GM23338 (cell line): ENCODE measurements at regions not wholly inside any gene's neighbourhood (a gene's known extent, or its start where the extent isn't known, plus 50 kb on each side); places are given as distances from the start of the nearest gene placed in this dataset.
A peak's percentile ranks its signal among the peaks of the same experiment; 100 is the strongest.

Experiments
- ATAC-seq: fragments of 200-7000 bp; cut with Tn5 transposase; 3 replicates; pipeline ENCODE4 v1.9.1; 2020
- DNase-seq: peaks from one replicate; pipeline ENCODE4 v3.0.0-alpha.2; 2015; ENCODE audit warnings: low spot score
- H2AFZ ChIP-seq: fragments of 200-600 bp; sonication (generic); 2 replicates; pipeline ENCODE4 v1.8.0; 2016; ENCODE audit warnings: antibody characterized with exemption, mild to moderate bottlenecking, moderate library complexity
- H3F3A ChIP-seq: fragments of 200-600 bp; sonication (generic); replicated peaks from 2 replicates; pipeline ENCODE4 v1.8.0; 2017; ENCODE audit warnings: antibody characterized with exemption, mixed run types, low read depth
- H3K27ac ChIP-seq: fragments of 200-600 bp; sonication (generic); 2 replicates; pipeline ENCODE4 v1.6.1; 2016; ENCODE audit warnings: low read depth
- H3K27me3 ChIP-seq: fragments of 200-600 bp; sonication (generic); 2 replicates; pipeline ENCODE4 v1.8.0; 2016; ENCODE audit warnings: mild to moderate bottlenecking, mixed run types, moderate library complexity; ENCODE audit not compliant: insufficient read depth
- H3K36me3 ChIP-seq: fragments of 200-600 bp; sonication (generic); 2 replicates; pipeline ENCODE4 v1.8.0; 2016; ENCODE audit warnings: mild to moderate bottlenecking; ENCODE audit not compliant: insufficient read depth
- H3K4me1 ChIP-seq: fragments of 200-600 bp; sonication (generic); 2 replicates; pipeline ENCODE4 v1.8.0; 2016; ENCODE audit warnings: mild to moderate bottlenecking, moderate library complexity; ENCODE audit not compliant: insufficient read depth
- H3K4me2 ChIP-seq: fragments of 200-600 bp; sonication (generic); 2 replicates; pipeline ENCODE4 v1.7.1; 2017; ENCODE audit warnings: mixed run types
- H3K4me3 ChIP-seq: fragments of 200-600 bp; sonication (generic); 2 replicates; pipeline ENCODE4 v1.6.1; 2016; ENCODE audit warnings: mixed run types
- H3K79me2 ChIP-seq: fragments of 200-600 bp; sonication (generic); replicated peaks from 2 replicates; pipeline ENCODE4 v1.8.0; 2017; ENCODE audit warnings: mild to moderate bottlenecking; ENCODE audit not compliant: insufficient read depth
- H3K9me2 ChIP-seq: fragments of 200-600 bp; sonication (generic); 2 replicates; pipeline ENCODE4 v1.8.0; 2017; ENCODE audit not compliant: insufficient read depth
- H4K20me1 ChIP-seq: fragments of 200-600 bp; sonication (generic); replicated peaks from 2 replicates; pipeline ENCODE4 v1.8.0; 2017; ENCODE audit warnings: mild to moderate bottlenecking; ENCODE audit not compliant: insufficient read depth
- H3K27ac Mint-ChIP-seq: 2 replicates; pipeline ENCODE4 v1.8.0; 2020; ENCODE audit warnings: inconsistent platforms, mild to moderate bottlenecking, moderate library complexity, mixed read lengths
- H3K27me3 Mint-ChIP-seq: 3 replicates; pipeline ENCODE4 v1.8.0; 2022; ENCODE audit warnings: low read depth, mild to moderate bottlenecking, moderate library complexity, mixed read lengths, inconsistent platforms; ENCODE audit not compliant: insufficient read depth, poor library complexity
- H3K36me3 Mint-ChIP-seq: 3 replicates; pipeline ENCODE4 v1.8.0; 2021; ENCODE audit warnings: low read depth, mild to moderate bottlenecking, inconsistent platforms, moderate library complexity, mixed read lengths
- H3K4me1 Mint-ChIP-seq: 3 replicates; pipeline ENCODE4 v1.8.0; 2020; ENCODE audit warnings: mild to moderate bottlenecking, inconsistent platforms, mixed read lengths
- H3K4me3 Mint-ChIP-seq: 3 replicates; pipeline ENCODE4 v1.8.0; 2021; ENCODE audit warnings: moderate library complexity, mild to moderate bottlenecking, inconsistent platforms, mixed read lengths
- H3K9me3 Mint-ChIP-seq: 3 replicates; pipeline ENCODE4 v1.8.0; 2020; ENCODE audit warnings: moderate library complexity, mild to moderate bottlenecking, inconsistent platforms, mixed read lengths
- CREB1 ChIP-seq: fragments of 250-450 bp; sonication (Bioruptor Pico); IDR thresholded peaks from 2 replicates; pipeline ENCODE4 v1.5.0; 2020; ENCODE audit warnings: low read depth, mild to moderate bottlenecking, moderate library complexity
- CTCF ChIP-seq, 2 experiments: fragments of 200-600 bp in 1 of 2; sonication (generic) in 1 of 2; conservative IDR thresholded peaks; 2 replicates each; pipeline versions ENCODE4 v1.5.1 to v1.6.1; 2016 to 2017; ENCODE audit warnings: antibody characterized with exemption in 2 of 2, low read depth in 2 of 2, mild to moderate bottlenecking in 2 of 2, moderate library complexity in 1 of 2
- ETS1 ChIP-seq: IDR thresholded peaks from 2 replicates; pipeline ENCODE4 v1.6.1; 2016; ENCODE audit warnings: antibody characterized with exemption
- EZH2 ChIP-seq: fragments of 200-600 bp; sonication (generic); IDR thresholded peaks from one replicate; pipeline ENCODE4 v1.8.0; 2017; ENCODE audit warnings: antibody characterized with exemption, mild to moderate bottlenecking, low read depth; ENCODE audit not compliant: unreplicated experiment
- EZH2phosphoT487 ChIP-seq: fragments of 200-600 bp; sonication (generic); IDR thresholded peaks from one replicate; pipeline ENCODE4 v1.8.1; 2018; ENCODE audit warnings: antibody characterized with exemption; ENCODE audit not compliant: unreplicated experiment
- JUNB ChIP-seq: IDR thresholded peaks from one replicate; pipeline ENCODE4 v1.6.1; 2016; ENCODE audit warnings: antibody characterized with exemption; ENCODE audit not compliant: unreplicated experiment
- NANOG ChIP-seq: IDR thresholded peaks from 2 replicates; pipeline ENCODE4 v1.6.1; 2016; ENCODE audit warnings: antibody characterized with exemption, borderline replicate concordance
- POLR2AphosphoS5 ChIP-seq: IDR thresholded peaks from 2 replicates; pipeline ENCODE4 v1.6.1; 2016; ENCODE audit warnings: antibody characterized with exemption, low read depth
- REST ChIP-seq: IDR thresholded peaks from one replicate; pipeline ENCODE4 v1.6.1; 2018; ENCODE audit warnings: antibody characterized with exemption; ENCODE audit not compliant: unreplicated experiment
- STAT1 ChIP-seq: IDR thresholded peaks from one replicate; pipeline ENCODE4 v1.6.1; 2016; ENCODE audit warnings: antibody characterized with exemption; ENCODE audit not compliant: unreplicated experiment
- ZNF114 ChIP-seq: fragments of 250-450 bp; sonication (Bioruptor Pico); IDR thresholded peaks from 2 replicates; pipeline ENCODE4 v1.5.0; 2020; ENCODE audit warnings: mild to moderate bottlenecking, moderate library complexity
- ZNF331 ChIP-seq: fragments of 250-450 bp; sonication (Bioruptor Pico); IDR thresholded peaks from 2 replicates; pipeline ENCODE4 v1.5.0; 2020; ENCODE audit warnings: low read depth, mild to moderate bottlenecking, moderate library complexity
- ZNF462 ChIP-seq: fragments of 250-450 bp; sonication (Bioruptor Pico); IDR thresholded peaks from 2 replicates; pipeline ENCODE4 v1.5.0; 2020; ENCODE audit warnings: mild to moderate bottlenecking, moderate library complexity

GRCh38 chr1:221414772-221415539 lies 326.9 kb downstream of the DUSP10 start:
- Histone ChIP-seq H3K4me1 (0 out of 2 replicates have a peak, but pooled peaks cover 10% of the 10 kb centered on the region), H3K4me3 (no peak overlapping the region), H3K27ac (no peak overlapping the region), H3K27me3 (no peaks in the 10 kb centered on the region), H2AFZ (peak overlapping the region; percentile 81; the same call in 1 of the 2 replicates), H3K9me2 (0 out of 2 replicates have a peak, but pooled peaks cover 3% of the 10 kb centered on the region), H3K36me3 (no peaks in the 10 kb centered on the region), H3K4me2 (0 out of 2 replicates have a peak overlapping the region, but pooled peaks have one; percentile 17), H4K20me1 (no peaks in the 10 kb centered on the region), H3K79me2 (no peaks in the 10 kb centered on the region), H3F3A (no peaks in the 10 kb centered on the region)
- Mint-ChIP-seq H3K4me1 (peaks cover 7% of the 10 kb centered on the region; the same call in 2 of the 3 replicates), H3K36me3 (no peaks in the 10 kb centered on the region), H3K9me3 (no peaks in the 10 kb centered on the region), H3K4me3 (no peak overlapping the region), H3K27me3 (peaks cover 5% of the 10 kb centered on the region), H3K27ac (no peak overlapping the region)
- DNase-seq (no peak), ATAC-seq (no peak)
- TF ChIP-seq CREB1 (CRISPR knock-in tag) (no peak), REST (no peak), ZNF331 (no peak), ZNF114 (no peak), NANOG (no peak), EZH2phosphoT487 (no peak), JUNB (no peak), ETS1 (no peak), ZNF462 (CRISPR knock-in tag) (no peak), STAT1 (no peak), POLR2AphosphoS5 (no peak), CTCF (conservative IDR thresholded peaks at IDR 0.05; ENCODE audit: low read depth in 2 of 2) (no peak), EZH2 (no peak)
